ENCODE measurements at regions not wholly inside any gene's neighbourhood (a gene's known extent, or its start where the extent isn't known, plus 50 kb on each side); places are given as distances from the start of the nearest gene placed in this dataset.

- no peak for TF ChIP-seq CTCF (IDR thresholded peaks at IDR 0.05)
- no peak for TF ChIP-seq POLR2AphosphoS5 (IDR thresholded peaks at IDR 0.05)
- TF ChIP-seq POLR2A (IDR thresholded peaks at IDR 0.05) = no peak
- no peak for TF ChIP-seq EP300 (IDR thresholded peaks at IDR 0.05)
Observed at GRCh38 chr6:159360306-159360705, 191.1 kb downstream of the FNDC1 start.

All from upper lobe of left lung (tissue), 4 donors.